ENCODE measurements at regions not wholly inside any gene's neighbourhood (a gene's known extent, or its start where the extent isn't known, plus 50 kb on each side); places are given as distances from the start of the nearest gene placed in this dataset.

DNA sequence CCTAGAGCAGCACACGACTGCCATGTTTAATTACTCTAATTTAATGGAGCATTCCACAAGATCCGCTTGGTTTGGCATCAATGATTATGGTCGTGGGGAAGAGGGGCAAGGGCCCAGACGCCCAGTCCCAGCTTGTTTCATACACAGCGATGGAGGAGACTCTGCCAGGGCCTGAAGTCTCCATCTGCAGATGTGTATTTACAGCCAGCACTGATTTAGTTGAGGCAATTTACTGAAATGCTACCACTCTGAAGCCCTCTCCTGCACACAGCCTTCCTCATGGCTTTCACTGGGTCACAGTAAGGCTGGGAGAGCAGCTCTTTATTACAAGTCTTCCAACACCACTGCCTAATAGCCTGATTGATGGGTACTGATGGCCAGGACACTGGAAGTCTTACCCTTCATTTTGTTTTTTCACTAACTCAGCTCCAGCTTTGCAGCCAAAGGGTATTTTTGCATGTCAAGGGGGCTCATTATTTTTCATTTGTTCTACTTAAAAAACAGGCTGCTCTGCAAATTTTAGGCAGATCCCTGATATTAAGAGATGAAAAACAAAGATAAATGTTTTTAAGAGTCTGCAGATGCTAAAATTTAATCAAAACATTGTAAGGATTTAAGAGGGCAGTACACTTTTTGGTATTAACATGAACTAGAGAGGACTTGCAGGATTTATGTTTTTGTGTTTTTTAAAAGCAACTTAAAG, 236.3 kb downstream of the SIPA1L2 start (continued):
- TF ChIP-seq RFX5 (IDR thresholded peaks at IDR 0.05; ENCODE audit: borderline replicate concordance, low read depth, low read length) (no peak), KDM4A (IDR thresholded peaks at IDR 0.05; ENCODE audit: low read depth, low read length, severe bottlenecking) (no peak), FOSL1 (IDR thresholded peaks at IDR 0.05; ENCODE audit: insufficient read depth, low read depth, low read length) (no peak)
- TF ChIP-seq, protein P1, sequence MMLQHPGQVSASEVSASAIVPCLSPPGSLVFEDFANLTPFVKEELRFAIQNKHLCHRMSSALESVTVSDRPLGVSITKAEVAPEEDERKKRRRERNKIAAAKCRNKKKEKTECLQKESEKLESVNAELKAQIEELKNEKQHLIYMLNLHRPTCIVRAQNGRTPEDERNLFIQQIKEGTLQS (IDR thresholded peaks at IDR 0.05; ENCODE audit: insufficient read depth, low read depth, low read length) = no peak

Data from H1 (cell line).